ENCODE measurements at regions not wholly inside any gene's neighbourhood (a gene's known extent, or its start where the extent isn't known, plus 50 kb on each side); places are given as distances from the start of the nearest gene placed in this dataset.

DNA sequence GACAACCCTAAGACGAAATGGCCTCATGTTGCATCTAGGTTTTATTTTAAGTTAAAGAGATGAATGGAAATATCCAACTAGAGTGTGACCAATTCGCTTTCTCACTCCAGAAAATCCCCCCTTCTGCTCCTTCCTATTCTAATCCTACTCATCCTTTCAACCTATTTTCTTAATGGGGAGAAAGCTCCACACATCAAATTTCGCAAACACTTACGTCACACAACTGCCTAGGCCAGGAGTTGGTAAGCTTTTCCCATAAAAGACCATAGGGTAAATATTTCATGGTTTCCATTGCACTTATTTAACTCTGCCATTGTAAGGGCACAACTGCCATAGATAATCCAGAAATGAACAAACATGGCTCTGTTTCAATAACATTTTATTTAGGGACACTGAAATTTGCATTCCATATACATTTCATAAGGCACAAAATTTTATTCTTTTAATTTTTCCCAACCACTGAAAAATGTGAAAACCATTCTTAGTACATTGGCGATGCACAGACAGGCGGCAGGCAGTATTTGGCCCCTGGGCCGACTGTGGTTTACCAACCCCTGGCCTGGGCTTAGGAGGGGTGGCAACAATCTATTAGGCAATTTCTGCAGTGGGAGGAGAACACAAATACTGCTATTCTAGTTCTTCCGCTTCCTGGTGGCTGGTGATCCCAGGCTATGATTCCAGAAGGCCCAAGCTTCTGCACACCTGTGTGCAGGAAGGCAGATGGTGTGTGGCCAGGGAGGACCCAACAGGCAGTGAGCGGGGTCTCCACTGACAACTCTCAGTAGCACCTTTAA, 67.2 kb upstream of the FOXN3 start:
- H4K20me1 ChIP-seq (ENCODE audit: insufficient read depth), result no peaks in the 10 kb centered on the region
- TF ChIP-seq SMC3 (conservative IDR thresholded peaks at IDR 0.05; ENCODE audit: poor library complexity) (no peak), CTCF (IDR thresholded peaks at IDR 0.05; ENCODE audit: poor library complexity, severe bottlenecking) (no peak)
- H3K4me2 ChIP-seq (ENCODE audit: low read length), result no peak overlapping the region
- H2AFZ ChIP-seq (ENCODE audit: low read depth, low read length), result no peak overlapping the region
- no peaks in the 10 kb centered on the region for H3K36me3 ChIP-seq (ENCODE audit: insufficient read depth, low read length)
- H3K9me3 ChIP-seq (ENCODE audit: low read length), result no peaks in the 10 kb centered on the region
- no peaks in the 10 kb centered on the region for H3K9me2 ChIP-seq (ENCODE audit: insufficient read depth, low read length)
- no peaks in the 10 kb centered on the region for H3F3A ChIP-seq (ENCODE audit: insufficient read depth, low read length, poor library complexity, severe bottlenecking)
- H3K4me3 ChIP-seq (ENCODE audit: low read length), result no peak overlapping the region
- H3K27ac ChIP-seq (ENCODE audit: low read length), result no peak overlapping the region
- no peaks in the 10 kb centered on the region for H3K79me2 ChIP-seq (replicated peaks; ENCODE audit: insufficient read depth, low read length)
- H3K27me3 ChIP-seq (ENCODE audit: insufficient read depth, low read depth, low read length), result no peaks in the 10 kb centered on the region
- H3K9ac ChIP-seq (ENCODE audit: low read length), result no peak overlapping the region

DNA sequence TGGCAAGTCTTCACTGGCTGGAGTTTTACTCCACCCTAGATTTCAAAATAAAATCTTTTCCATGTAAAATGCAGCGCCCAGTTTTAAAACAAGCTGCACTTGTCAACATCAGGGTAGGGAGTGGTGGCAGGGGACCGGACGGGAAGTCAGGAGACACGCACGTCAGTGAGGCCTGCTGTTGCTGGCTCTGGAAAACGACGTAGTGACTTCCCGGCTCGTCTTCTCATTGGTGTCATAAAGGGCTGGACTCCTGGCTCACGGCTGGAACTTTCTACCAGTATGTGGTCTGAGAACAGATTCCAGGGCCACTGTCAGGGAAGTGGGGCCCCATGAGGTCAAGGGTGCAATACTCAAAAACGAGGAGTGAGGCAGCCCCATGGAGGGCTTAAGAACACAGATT, 64.2 kb upstream of the FOXN3 start:
- Histone ChIP-seq H2AFZ (ENCODE audit: low read depth, low read length) (no peak overlapping the region), H3K27ac (ENCODE audit: low read length) (no peak overlapping the region)

More for the DNA sequence above, 64.2 kb upstream of the FOXN3 start:
- no peaks in the 10 kb centered on the region for H3K79me2 ChIP-seq (replicated peaks; ENCODE audit: insufficient read depth, low read length)
- no peaks in the 10 kb centered on the region for H4K20me1 ChIP-seq (ENCODE audit: insufficient read depth)
- H3K36me3 ChIP-seq (ENCODE audit: insufficient read depth, low read length), result no peaks in the 10 kb centered on the region
- no peaks in the 10 kb centered on the region for H3K27me3 ChIP-seq (ENCODE audit: insufficient read depth, low read depth, low read length)
- no peaks in the 10 kb centered on the region for H3K9me2 ChIP-seq (ENCODE audit: insufficient read depth, low read length)
- H3K9ac ChIP-seq (ENCODE audit: low read length), result no peak overlapping the region
- no peaks in the 10 kb centered on the region for H3F3A ChIP-seq (ENCODE audit: insufficient read depth, low read length, poor library complexity, severe bottlenecking)
- no peak overlapping the region for H3K4me2 ChIP-seq (ENCODE audit: low read length)
- no peak for TF ChIP-seq EZH2 (IDR thresholded peaks at IDR 0.05; ENCODE audit: borderline replicate concordance, insufficient read depth, low read length, poor library complexity, severe bottlenecking)
- no peak for TF ChIP-seq EP300 (conservative IDR thresholded peaks at IDR 0.05; ENCODE audit: poor library complexity, severe bottlenecking)
- no peak for TF ChIP-seq SMC3 (conservative IDR thresholded peaks at IDR 0.05; ENCODE audit: poor library complexity)
- no peak for TF ChIP-seq REST (IDR thresholded peaks at IDR 0.05; ENCODE audit: borderline replicate concordance)
- TF ChIP-seq RAD21 (conservative IDR thresholded peaks at IDR 0.05), result no peak
- no peak for TF ChIP-seq POLR2AphosphoS5 (IDR thresholded peaks at IDR 0.05)
- TF ChIP-seq TAF1 (IDR thresholded peaks at IDR 0.05; ENCODE audit: low read depth), result no peak
- H3K4me3 ChIP-seq (ENCODE audit: low read length), result no peak overlapping the region
- H3K9me3 ChIP-seq (ENCODE audit: low read length), result no peaks in the 10 kb centered on the region

All from neural cell (in vitro differentiated cells).